Astrocyte (in vitro differentiated cells and primary cell): ENCODE measurements at regions not wholly inside any gene's neighbourhood (a gene's known extent, or its start where the extent isn't known, plus 50 kb on each side); places are given as distances from the start of the nearest gene placed in this dataset.

Experiments
- DNase-seq: peaks from one replicate; pipeline ENCODE4 v3.0.0-alpha.2; 2010; ENCODE audit warnings: low read depth
- FAIRE-seq: peaks from 2 replicates; lab custom pipeline; 2011; peaks lifted over from hg19 to GRCh38; lab: Jason Lieb, UNC
- H2AFZ ChIP-seq: 2 replicates; pipeline ENCODE4 v1.6.0; 2012; ENCODE audit warnings: low read depth, low read length, inconsistent platforms
- H3K27ac ChIP-seq: 2 replicates; pipeline ENCODE4 v1.5.1; 2011; ENCODE audit warnings: low read depth, low read length, inconsistent platforms
- H3K27me3 ChIP-seq: 2 replicates; pipeline ENCODE4 v1.6.0; 2011; ENCODE audit warnings: low read length, inconsistent platforms; ENCODE audit not compliant: insufficient read depth
- H3K36me3 ChIP-seq: 2 replicates; pipeline ENCODE4 v1.5.1; 2011; ENCODE audit warnings: low read length, inconsistent platforms; ENCODE audit not compliant: insufficient read depth
- H3K4me1 ChIP-seq: 2 replicates; pipeline ENCODE4 v1.5.1; 2011; ENCODE audit warnings: low read length, inconsistent platforms; ENCODE audit not compliant: insufficient read depth
- H3K4me2 ChIP-seq: 2 replicates; pipeline ENCODE4 v1.6.0; 2012; ENCODE audit warnings: low read length, inconsistent platforms
- H3K4me3 ChIP-seq: 2 replicates; pipeline ENCODE4 v1.5.1; 2011; ENCODE audit warnings: low read depth, mild to moderate bottlenecking, low read length, inconsistent platforms; ENCODE audit not compliant: insufficient read depth
- H3K79me2 ChIP-seq: 2 replicates; pipeline ENCODE4 v1.6.0; 2012; ENCODE audit warnings: mild to moderate bottlenecking, low read length, inconsistent platforms; ENCODE audit not compliant: insufficient read depth
- H3K9ac ChIP-seq: 2 replicates; pipeline ENCODE4 v1.6.0; 2012; ENCODE audit warnings: mild to moderate bottlenecking, low read length, inconsistent platforms
- H3K9me3 ChIP-seq: 2 replicates; pipeline ENCODE4 v1.5.1; 2012; ENCODE audit warnings: low read depth, mild to moderate bottlenecking, low read length, inconsistent platforms; ENCODE audit not compliant: insufficient read depth
- H4K20me1 ChIP-seq: 2 replicates; pipeline ENCODE4 v1.6.0; 2012; ENCODE audit warnings: low read length, inconsistent platforms; ENCODE audit not compliant: insufficient read depth
- H3K27ac Mint-ChIP-seq: one replicate; pipeline ENCODE4 v1.8.0; 2021; ENCODE audit warnings: mild to moderate bottlenecking, mixed read lengths; ENCODE audit not compliant: unreplicated experiment
- H3K27me3 Mint-ChIP-seq: one replicate; pipeline ENCODE4 v1.8.0; 2021; ENCODE audit warnings: low read depth, mixed read lengths; ENCODE audit not compliant: unreplicated experiment
- H3K36me3 Mint-ChIP-seq: one replicate; pipeline ENCODE4 v1.8.0; 2021; ENCODE audit warnings: low read depth, mixed read lengths; ENCODE audit not compliant: unreplicated experiment
- H3K4me1 Mint-ChIP-seq: one replicate; pipeline ENCODE4 v1.8.0; 2021; ENCODE audit warnings: low read depth, mixed read lengths; ENCODE audit not compliant: unreplicated experiment
- H3K4me3 Mint-ChIP-seq: one replicate; pipeline ENCODE4 v1.8.0; 2021; ENCODE audit warnings: mild to moderate bottlenecking, moderate library complexity, mixed read lengths; ENCODE audit not compliant: unreplicated experiment
- H3K9me3 Mint-ChIP-seq: one replicate; pipeline ENCODE4 v1.8.0; 2021; ENCODE audit warnings: mild to moderate bottlenecking, mixed read lengths; ENCODE audit not compliant: unreplicated experiment
- EZH2 ChIP-seq: IDR thresholded peaks from 2 replicates; pipeline ENCODE4 v1.6.1; 2012; ENCODE audit warnings: mild to moderate bottlenecking, low read length, inconsistent platforms; ENCODE audit not compliant: insufficient read depth
- TF ChIP-seq, protein P1 (sequence below): IDR thresholded peaks from 2 replicates; pipeline ENCODE4 v1.5.1; 2011; ENCODE audit warnings: low read depth, mild to moderate bottlenecking, inconsistent platforms, low read length, moderate library complexity; ENCODE audit not compliant: insufficient read depth

DNA sequence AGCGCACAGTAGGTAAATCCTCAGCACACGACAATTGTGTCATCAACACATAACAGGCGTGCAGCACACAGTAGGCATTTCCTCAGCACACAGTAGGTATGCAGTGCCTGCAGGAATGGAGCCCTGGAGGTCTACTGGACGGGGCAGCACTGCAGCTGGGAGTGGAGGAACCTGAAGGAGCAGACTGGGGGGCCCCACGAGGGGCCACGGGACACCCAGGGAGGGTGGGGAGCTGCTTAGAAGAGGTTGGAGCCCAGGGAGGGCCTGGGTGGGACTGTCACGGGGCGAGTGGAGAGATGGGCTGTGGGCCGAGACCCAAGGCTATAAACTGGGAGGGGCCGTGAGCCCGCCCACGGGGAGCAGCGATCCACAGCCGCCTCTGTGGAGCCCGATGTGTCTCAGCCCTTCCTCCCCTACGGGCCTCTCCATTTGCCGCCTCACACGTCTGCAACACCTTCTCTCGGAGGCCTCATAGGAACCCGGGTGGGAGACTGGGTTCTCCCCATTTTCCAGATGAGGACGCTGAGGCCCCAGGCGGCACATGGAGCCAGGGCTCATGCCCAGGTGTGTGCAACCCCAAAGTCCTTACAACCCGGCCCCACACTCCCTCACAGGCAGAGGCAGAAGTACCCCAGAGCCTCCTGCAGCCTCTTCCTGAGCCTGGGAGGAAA is 101.5 kb downstream of the MICALL2 start:
- FAIRE-seq, result no peak
- no peak overlapping the region for H3K9ac ChIP-seq
- H3K4me3 ChIP-seq, result no peak overlapping the region
- H3K36me3 ChIP-seq, result no peaks in the 10 kb centered on the region
- H3K4me1 Mint-ChIP-seq, result no peaks in the 10 kb centered on the region
- H3K27me3 ChIP-seq, result peaks cover 3% of the 10 kb centered on the region
- TF ChIP-seq EZH2, result no peak
- H3K9me3 ChIP-seq, result no peaks in the 10 kb centered on the region
- no peaks in the 10 kb centered on the region for H3K36me3 Mint-ChIP-seq
- H3K27ac ChIP-seq, result no peak overlapping the region
- no peak overlapping the region for H3K27ac Mint-ChIP-seq
- no peak overlapping the region for H3K4me3 Mint-ChIP-seq
- no peaks in the 10 kb centered on the region for H3K9me3 Mint-ChIP-seq
- no peaks in the 10 kb centered on the region for H3K4me1 ChIP-seq
- no peaks in the 10 kb centered on the region for H4K20me1 ChIP-seq
- H2AFZ ChIP-seq, result no peak overlapping the region
- H3K4me2 ChIP-seq, result no peak overlapping the region
- DNase-seq, result no peak
- H3K27me3 Mint-ChIP-seq, result peaks cover 28% of the 10 kb centered on the region
- H3K79me2 ChIP-seq, result no peaks in the 10 kb centered on the region

DNA sequence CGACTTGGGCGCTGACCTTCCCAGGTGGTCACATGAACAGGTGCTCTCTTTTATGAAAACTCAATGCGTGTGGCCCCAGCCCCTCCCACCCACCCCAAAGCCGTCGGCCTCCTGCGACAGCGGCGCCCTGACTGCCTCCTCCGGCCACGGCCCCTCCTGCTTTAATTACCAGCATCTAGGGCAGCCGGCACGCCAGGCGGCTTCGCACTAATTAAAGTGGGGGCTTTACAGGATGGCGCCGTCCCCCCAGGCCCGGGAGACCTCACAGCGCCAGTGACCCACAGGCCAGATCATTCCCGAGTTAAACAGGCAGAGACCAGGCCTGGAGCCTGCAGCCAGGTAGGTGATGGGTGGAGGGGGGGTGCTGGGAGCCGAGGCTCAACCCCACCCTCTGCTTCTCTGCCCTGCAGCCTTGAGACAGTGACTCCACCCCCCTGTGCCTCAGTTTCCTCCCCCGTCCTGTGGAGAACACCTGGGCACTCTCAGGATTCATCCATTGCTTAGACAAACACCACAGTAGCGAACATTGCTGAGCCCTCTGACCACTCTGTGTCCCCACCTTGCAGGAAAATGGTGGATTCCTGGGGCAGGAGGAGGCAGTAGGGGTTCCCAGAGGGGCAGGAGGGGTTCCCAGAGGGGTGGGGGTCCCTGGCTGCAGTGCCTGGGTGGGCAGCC is 100.8 kb downstream of the MICALL2 start:
- FAIRE-seq (no peak), DNase-seq (no peak)
- H3K4me3 Mint-ChIP-seq, result no peak overlapping the region
- no peaks in the 10 kb centered on the region for H3K79me2 ChIP-seq
- no peak overlapping the region for H3K4me2 ChIP-seq
- no peaks in the 10 kb centered on the region for H3K9me3 Mint-ChIP-seq
- H3K4me1 Mint-ChIP-seq, result no peaks in the 10 kb centered on the region
- no peak overlapping the region for H2AFZ ChIP-seq
- H3K4me1 ChIP-seq, result no peaks in the 10 kb centered on the region
- H3K27ac ChIP-seq, result no peak overlapping the region
- peaks cover 28% of the 10 kb centered on the region for H3K27me3 Mint-ChIP-seq
- TF ChIP-seq EZH2, result no peak
- TF ChIP-seq, protein P1, sequence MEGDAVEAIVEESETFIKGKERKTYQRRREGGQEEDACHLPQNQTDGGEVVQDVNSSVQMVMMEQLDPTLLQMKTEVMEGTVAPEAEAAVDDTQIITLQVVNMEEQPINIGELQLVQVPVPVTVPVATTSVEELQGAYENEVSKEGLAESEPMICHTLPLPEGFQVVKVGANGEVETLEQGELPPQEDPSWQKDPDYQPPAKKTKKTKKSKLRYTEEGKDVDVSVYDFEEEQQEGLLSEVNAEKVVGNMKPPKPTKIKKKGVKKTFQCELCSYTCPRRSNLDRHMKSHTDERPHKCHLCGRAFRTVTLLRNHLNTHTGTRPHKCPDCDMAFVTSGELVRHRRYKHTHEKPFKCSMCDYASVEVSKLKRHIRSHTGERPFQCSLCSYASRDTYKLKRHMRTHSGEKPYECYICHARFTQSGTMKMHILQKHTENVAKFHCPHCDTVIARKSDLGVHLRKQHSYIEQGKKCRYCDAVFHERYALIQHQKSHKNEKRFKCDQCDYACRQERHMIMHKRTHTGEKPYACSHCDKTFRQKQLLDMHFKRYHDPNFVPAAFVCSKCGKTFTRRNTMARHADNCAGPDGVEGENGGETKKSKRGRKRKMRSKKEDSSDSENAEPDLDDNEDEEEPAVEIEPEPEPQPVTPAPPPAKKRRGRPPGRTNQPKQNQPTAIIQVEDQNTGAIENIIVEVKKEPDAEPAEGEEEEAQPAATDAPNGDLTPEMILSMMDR, result no peak
- H3K4me3 ChIP-seq, result no peak overlapping the region
- no peaks in the 10 kb centered on the region for H4K20me1 ChIP-seq
- no peaks in the 10 kb centered on the region for H3K36me3 Mint-ChIP-seq
- no peak overlapping the region for H3K9ac ChIP-seq
- H3K9me3 ChIP-seq, result no peaks in the 10 kb centered on the region
- peaks cover 3% of the 10 kb centered on the region for H3K27me3 ChIP-seq
- no peaks in the 10 kb centered on the region for H3K36me3 ChIP-seq
- no peak overlapping the region for H3K27ac Mint-ChIP-seq

DNA sequence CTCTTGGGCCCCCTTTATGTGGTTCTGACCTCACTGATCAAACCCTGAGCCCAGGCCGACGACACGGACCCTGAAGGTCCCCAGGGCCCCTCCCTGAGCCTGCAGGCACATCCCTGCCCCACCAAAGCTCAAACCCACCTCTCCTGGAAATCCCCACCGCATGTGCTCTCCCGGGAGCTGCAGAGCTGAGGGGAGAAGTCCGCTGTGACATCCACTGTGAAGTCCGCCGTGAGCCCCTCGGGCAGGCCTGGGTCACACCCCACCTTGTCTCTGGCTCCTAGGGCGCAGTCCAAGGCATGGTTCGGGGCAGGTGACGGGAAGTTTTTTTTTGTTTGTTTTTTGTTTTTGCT is 100.2 kb downstream of the MICALL2 start:
- Mint-ChIP-seq H3K4me3 (no peak overlapping the region), H3K9me3 (no peaks in the 10 kb centered on the region), H3K27ac (no peak overlapping the region), H3K27me3 (peaks cover 25% of the 10 kb centered on the region), H3K4me1 (no peaks in the 10 kb centered on the region), H3K36me3 (no peaks in the 10 kb centered on the region)
- H2AFZ ChIP-seq, result no peak overlapping the region
- H4K20me1 ChIP-seq, result no peaks in the 10 kb centered on the region
- no peak overlapping the region for H3K4me3 ChIP-seq
- no peak overlapping the region for H3K27ac ChIP-seq
- H3K79me2 ChIP-seq, result no peaks in the 10 kb centered on the region
- TF ChIP-seq EZH2, result no peak
- TF ChIP-seq, protein P1, result no peak
- peaks cover 7% of the 10 kb centered on the region for H3K27me3 ChIP-seq
- H3K9ac ChIP-seq, result no peak overlapping the region
- H3K36me3 ChIP-seq, result no peaks in the 10 kb centered on the region
- no peak overlapping the region for H3K4me2 ChIP-seq
- H3K4me1 ChIP-seq, result no peaks in the 10 kb centered on the region
- no peak for FAIRE-seq
- no peak for DNase-seq
- no peaks in the 10 kb centered on the region for H3K9me3 ChIP-seq
